ENCODE measurements at regions not wholly inside any gene's neighbourhood (a gene's known extent, or its start where the extent isn't known, plus 50 kb on each side); places are given as distances from the start of the nearest gene placed in this dataset.
A peak's percentile ranks its signal among the peaks of the same experiment; 100 is the strongest.
"Not testable (repeated sequence)": the region's sequence is repeated elsewhere in the genome, so short reads cannot be mapped to it uniquely, and the experiment has no call there.

- H3K4me3 Mint-ChIP-seq; DNase-seq; H3K36me3 Mint-ChIP-seq; H3K27ac Mint-ChIP-seq; H3K9me3 Mint-ChIP-seq; H3K4me1 Mint-ChIP-seq; ATAC-seq (ENCODE audit: low read depth in 2 of 2): not testable (repeated sequence)
- peaks cover 0 to 15% (median 11%) of the 10 kb centered on the region in 3 donors for H3K27me3 Mint-ChIP-seq
Measured at GRCh38 chr1:25171013-25171412, 61.3 kb downstream of the SYF2 start.

GRCh38 chr1:25170439-25170838, 61.9 kb downstream of the SYF2 start:
- H3K27ac Mint-ChIP-seq = no peak overlapping the region
- no peaks in the 10 kb centered on the region for H3K36me3 Mint-ChIP-seq
- DNase-seq (no peak), ATAC-seq (ENCODE audit: low read depth in 2 of 2) (no peak)
- H3K4me1 Mint-ChIP-seq = no peaks in the 10 kb centered on the region
- H3K9me3 Mint-ChIP-seq = peaks cover 0 to 4% (median 0%) of the 10 kb centered on the region in 7 donors
- no peak overlapping the region for H3K4me3 Mint-ChIP-seq
- peaks cover 0 to 15% (median 11%) of the 10 kb centered on the region in 3 donors for H3K27me3 Mint-ChIP-seq

GRCh38 chr1:25169610-25170009, 62.7 kb downstream of the SYF2 start:
- ATAC-seq (ENCODE audit: low read depth in 2 of 2) (no peak), DNase-seq (no peak)
- Mint-ChIP-seq H3K36me3 (no peaks in the 10 kb centered on the region), H3K27ac (no peak overlapping the region), H3K4me1 (no peaks in the 10 kb centered on the region), H3K4me3 (no peak overlapping the region), H3K9me3 (peaks cover 0 to 4% (median 0%) of the 10 kb centered on the region in 7 donors), H3K27me3 (peaks cover 0 to 15% (median 11%) of the 10 kb centered on the region in 3 donors)

GRCh38 chr1:25169168-25169567, 63.1 kb downstream of the SYF2 start:
- no peak for ATAC-seq (ENCODE audit: low read depth in 2 of 2)
- H3K27ac Mint-ChIP-seq = no peak overlapping the region

GRCh38 chr1:25168193-25169071, 63.9 kb downstream of the SYF2 start:
- no peak for ATAC-seq (ENCODE audit: low read depth in 2 of 2)
- Mint-ChIP-seq H3K27me3 (peaks cover 0 to 15% (median 11%) of the 10 kb centered on the region in 3 donors), H3K36me3 (no peaks in the 10 kb centered on the region), H3K4me3 (no peak overlapping the region), H3K9me3 (peaks cover 0 to 5% (median 0%) of the 10 kb centered on the region in 7 donors), H3K4me1 (no peaks in the 10 kb centered on the region), H3K27ac (no peak overlapping the region)
- DNase-seq = no peak

More at GRCh38 chr1:25169168-25169567, 63.1 kb downstream of the SYF2 start:
- Mint-ChIP-seq H3K36me3 (no peaks in the 10 kb centered on the region), H3K27me3 (peaks cover 0 to 15% (median 11%) of the 10 kb centered on the region in 3 donors), H3K4me1 (no peaks in the 10 kb centered on the region), H3K4me3 (peak overlapping the region in 1 of 8 donors; percentile 2), H3K9me3 (peaks cover 0 to 5% (median 0%) of the 10 kb centered on the region in 7 donors)
- DNase-seq = no peak

- no peaks in the 10 kb centered on the region for H3K4me1 Mint-ChIP-seq
- H3K4me3 Mint-ChIP-seq = peak overlapping the region in 1 of 8 donors; percentile 9
- DNase-seq = no peak
- no peak for ATAC-seq (ENCODE audit: low read depth in 2 of 2)
- peak overlapping the region in 1 of 6 donors; percentile 65 for H3K27ac Mint-ChIP-seq
- H3K27me3 Mint-ChIP-seq = peaks cover 5 to 11% (median 8%) of the 10 kb centered on the region in 3 donors
- H3K36me3 Mint-ChIP-seq = no peaks in the 10 kb centered on the region
- H3K9me3 Mint-ChIP-seq = peaks cover 0 to 5% (median 0%) of the 10 kb centered on the region in 7 donors
Measured at GRCh38 chr1:25167269-25168192, 64.8 kb downstream of the SYF2 start.

GRCh38 chr1:25166847-25167246, 65.5 kb downstream of the SYF2 start:
- peaks cover 0 to 5% (median 0%) of the 10 kb centered on the region in 7 donors for H3K9me3 Mint-ChIP-seq
- ATAC-seq (ENCODE audit: low read depth in 2 of 2) = no peak
- H3K4me3 Mint-ChIP-seq = no peak overlapping the region
- H3K27ac Mint-ChIP-seq = no peak overlapping the region
- H3K36me3 Mint-ChIP-seq = no peaks in the 10 kb centered on the region
- H3K27me3 Mint-ChIP-seq = peaks cover 5 to 13% (median 11%) of the 10 kb centered on the region in 3 donors
- no peaks in the 10 kb centered on the region for H3K4me1 Mint-ChIP-seq
- no peak for DNase-seq

GRCh38 chr1:25163986-25164385, 68.3 kb downstream of the SYF2 start:
- DNase-seq (no peak), ATAC-seq (ENCODE audit: low read depth in 2 of 2) (no peak)
- Mint-ChIP-seq H3K36me3 (no peaks in the 10 kb centered on the region), H3K4me1 (no peaks in the 10 kb centered on the region), H3K4me3 (no peak overlapping the region), H3K27me3 (peaks cover 26 to 35% (median 30%) of the 10 kb centered on the region in 3 donors), H3K27ac (no peak overlapping the region), H3K9me3 (peaks cover 0 to 5% (median 2%) of the 10 kb centered on the region in 7 donors)

- no peaks in the 10 kb centered on the region for H3K4me1 Mint-ChIP-seq
- no peak overlapping the region for H3K27ac Mint-ChIP-seq
- H3K36me3 Mint-ChIP-seq = no peaks in the 10 kb centered on the region
- ATAC-seq (ENCODE audit: low read depth in 2 of 2) = no peak
- peaks cover 27 to 39% (median 29%) of the 10 kb centered on the region in 3 donors for H3K27me3 Mint-ChIP-seq
- no peak for DNase-seq
- no peak overlapping the region for H3K4me3 Mint-ChIP-seq
- peaks cover 0 to 15% (median 7%) of the 10 kb centered on the region in 7 donors for H3K9me3 Mint-ChIP-seq
Measured at GRCh38 chr1:25161981-25162380, 70.3 kb downstream of the SYF2 start.

- Mint-ChIP-seq H3K27me3 (peaks cover 35 to 56% (median 42%) of the 10 kb centered on the region in 3 donors), H3K4me3 (no peak overlapping the region), H3K36me3 (no peaks in the 10 kb centered on the region), H3K27ac (no peak overlapping the region), H3K4me1 (no peaks in the 10 kb centered on the region), H3K9me3 (peaks cover 0 to 22% (median 10%) of the 10 kb centered on the region in 7 donors)
- ATAC-seq (ENCODE audit: low read depth in 2 of 2) = no peak
- no peak for DNase-seq
Measured at GRCh38 chr1:25157846-25158245, 74.5 kb downstream of the SYF2 start.

- Mint-ChIP-seq H3K27me3 (peaks cover 36 to 57% (median 56%) of the 10 kb centered on the region in 3 donors), H3K4me3 (no peak overlapping the region), H3K27ac (peak overlapping the region in 1 of 6 donors; percentile 31)
Measured at GRCh38 chr1:25150985-25151495, 81.3 kb downstream of the SYF2 start.

GRCh38 chr1:25148673-25149300, 83.5 kb downstream of the SYF2 start:
- Mint-ChIP-seq H3K9me3 (peaks cover 0 to 2% (median 0%) of the 10 kb centered on the region in 7 donors), H3K4me3 (no peak overlapping the region), H3K4me1 (peaks cover 8 to 17% (median 12%) of the 10 kb centered on the region in 3 donors), H3K27ac (peak overlapping the region in 2 of 6 donors; percentile 7 to 25), H3K27me3 (peaks cover 29 to 47% (median 47%) of the 10 kb centered on the region in 3 donors), H3K36me3 (no peaks in the 10 kb centered on the region)
- ATAC-seq (ENCODE audit: low read depth in 2 of 2) (peak in 1 of 2 donors; percentile 23), DNase-seq (no peak)

More at GRCh38 chr1:25150985-25151495, 81.3 kb downstream of the SYF2 start:
- peaks cover 0 to 12% (median 5%) of the 10 kb centered on the region in 7 donors for H3K9me3 Mint-ChIP-seq
- H3K4me1 Mint-ChIP-seq = peaks cover under 1 to 10% (median 6%) of the 10 kb centered on the region in 3 donors
- ATAC-seq (ENCODE audit: low read depth in 2 of 2) = no peak
- no peaks in the 10 kb centered on the region for H3K36me3 Mint-ChIP-seq
- DNase-seq = no peak

Data from naive B cell (primary cell).